Breast epithelium (tissue), 4 donors: ENCODE measurements at regions not wholly inside any gene's neighbourhood (a gene's known extent, or its start where the extent isn't known, plus 50 kb on each side); places are given as distances from the start of the nearest gene placed in this dataset.

ENCODE experiments used
- DNase-seq, 2 donors: peaks; one replicate each; pipeline ENCODE4 v3.0.0-alpha.2; 2019; ENCODE audit warnings: low spot score in 2 of 2
- H3K27ac ChIP-seq, 2 donors: fragments of 200-600 bp; sonication (generic) in 1 of 2; one replicate each; pipeline ENCODE4 v1.5.1; 2016 to 2019; ENCODE audit warnings: mild to moderate bottlenecking in 1 of 2
- H3K27me3 ChIP-seq, 2 donors: fragments of 200-600 bp; sonication (generic) in 1 of 2; one replicate each; pipeline versions ENCODE4 v1.5.1 to v1.6.0; 2017 to 2019; ENCODE audit warnings: control low read depth in 1 of 2, mild to moderate bottlenecking in 1 of 2
- H3K36me3 ChIP-seq: fragments of 200-600 bp; one replicate; pipeline ENCODE4 v1.5.1; 2019
- H3K4me1 ChIP-seq, 2 donors: fragments of 200-600 bp; sonication (generic); one replicate each; pipeline ENCODE4 v1.5.1; 2016 to 2019; ENCODE audit warnings: control low read depth in 1 of 2
- H3K4me3 ChIP-seq, 3 donors: fragments of 200-600 bp; sonication (generic); 1 replicate in 2 of 3; 2 replicates in 1 of 3; pipeline ENCODE4 v1.5.1; 2016 to 2019; ENCODE audit warnings: mild to moderate bottlenecking in 3 of 3, moderate library complexity in 2 of 3
- H3K9me3 ChIP-seq, 2 donors: fragments of 200-600 bp; sonication (generic) in 1 of 2; one replicate each; pipeline ENCODE4 v1.5.1; 2016 to 2019; ENCODE audit warnings: control low read depth in 1 of 2
- CTCF ChIP-seq, 3 donors: fragments of 450-650 bp; IDR thresholded peaks; one replicate each; pipeline ENCODE4 v1.5.1; 2016 to 2017; ENCODE audit warnings: antibody characterized with exemption in 3 of 3, mild to moderate bottlenecking in 3 of 3, moderate library complexity in 3 of 3
- POLR2A ChIP-seq: fragments of 450-650 bp; IDR thresholded peaks from one replicate; pipeline ENCODE4 v1.6.1; 2016; ENCODE audit warnings: antibody characterized with exemption, mild to moderate bottlenecking, moderate library complexity
- POLR2AphosphoS5 ChIP-seq, 3 donors: sonication (generic); formaldehyde crosslinking; IDR thresholded peaks; one replicate each; pipeline ENCODE4 v1.6.1; 2017; ENCODE audit warnings: antibody characterized with exemption in 3 of 3
- intact Hi-C: fragments of 100-400 bp; cut with DNase I; formaldehyde crosslinking; loops from one replicate; pipeline ENCODE4 v1.15.1; 2023; ENCODE audit warnings: low total_unique reads

GRCh38 chr4:1562771-1563170 is 121.3 kb downstream of the FAM53A start:
- Histone ChIP-seq H3K27me3 (peaks cover 13 to 96% of the 10 kb centered on the region in 2 donors), H3K4me3 (no peak overlapping the region), H3K9me3 (no peaks in the 10 kb centered on the region), H3K27ac (no peak overlapping the region), H3K4me1 (no peaks in the 10 kb centered on the region), H3K36me3 (no peaks in the 10 kb centered on the region)
- no peak for DNase-seq
- intact Hi-C loops: loop anchor here (10.0 kb wide), 1 partner anchor 908 kb away; no protein-coding TSS in a partner anchor
- TF ChIP-seq CTCF (IDR thresholded peaks at IDR 0.05) (no peak), POLR2A (no peak), POLR2AphosphoS5 (IDR thresholded peaks at IDR 0.05) (no peak)

GRCh38 chr4:1562371-1562770 is 121.7 kb downstream of the FAM53A start:
- Histone ChIP-seq H3K27me3 (peaks cover 13 to 95% of the 10 kb centered on the region in 2 donors), H3K27ac (no peak overlapping the region), H3K36me3 (no peaks in the 10 kb centered on the region), H3K4me3 (no peak overlapping the region), H3K9me3 (no peaks in the 10 kb centered on the region), H3K4me1 (no peaks in the 10 kb centered on the region)
- intact Hi-C loops: loop anchor here (10.0 kb wide), 1 partner anchor 908 kb away; no protein-coding TSS in a partner anchor
- TF ChIP-seq CTCF (IDR thresholded peaks at IDR 0.05): no peak
- TF ChIP-seq POLR2A: no peak
- no peak for TF ChIP-seq POLR2AphosphoS5 (IDR thresholded peaks at IDR 0.05)
- no peak for DNase-seq

- H3K36me3 ChIP-seq: no peaks in the 10 kb centered on the region
- intact Hi-C loops: loop anchor here (10.0 kb wide), 1 partner anchor 907 kb away; no protein-coding TSS in a partner anchor
- H3K4me1 ChIP-seq: no peaks in the 10 kb centered on the region
- TF ChIP-seq CTCF (IDR thresholded peaks at IDR 0.05): no peak
- no peak for TF ChIP-seq POLR2A
- TF ChIP-seq POLR2AphosphoS5 (IDR thresholded peaks at IDR 0.05): no peak
- no peaks in the 10 kb centered on the region for H3K9me3 ChIP-seq
- H3K4me3 ChIP-seq: no peak overlapping the region
- H3K27me3 ChIP-seq: peaks cover 11 to 94% of the 10 kb centered on the region in 2 donors
- no peak for DNase-seq
- H3K27ac ChIP-seq: no peak overlapping the region
Observed at GRCh38 chr4:1561286-1561990, 122.7 kb downstream of the FAM53A start.

DNA sequence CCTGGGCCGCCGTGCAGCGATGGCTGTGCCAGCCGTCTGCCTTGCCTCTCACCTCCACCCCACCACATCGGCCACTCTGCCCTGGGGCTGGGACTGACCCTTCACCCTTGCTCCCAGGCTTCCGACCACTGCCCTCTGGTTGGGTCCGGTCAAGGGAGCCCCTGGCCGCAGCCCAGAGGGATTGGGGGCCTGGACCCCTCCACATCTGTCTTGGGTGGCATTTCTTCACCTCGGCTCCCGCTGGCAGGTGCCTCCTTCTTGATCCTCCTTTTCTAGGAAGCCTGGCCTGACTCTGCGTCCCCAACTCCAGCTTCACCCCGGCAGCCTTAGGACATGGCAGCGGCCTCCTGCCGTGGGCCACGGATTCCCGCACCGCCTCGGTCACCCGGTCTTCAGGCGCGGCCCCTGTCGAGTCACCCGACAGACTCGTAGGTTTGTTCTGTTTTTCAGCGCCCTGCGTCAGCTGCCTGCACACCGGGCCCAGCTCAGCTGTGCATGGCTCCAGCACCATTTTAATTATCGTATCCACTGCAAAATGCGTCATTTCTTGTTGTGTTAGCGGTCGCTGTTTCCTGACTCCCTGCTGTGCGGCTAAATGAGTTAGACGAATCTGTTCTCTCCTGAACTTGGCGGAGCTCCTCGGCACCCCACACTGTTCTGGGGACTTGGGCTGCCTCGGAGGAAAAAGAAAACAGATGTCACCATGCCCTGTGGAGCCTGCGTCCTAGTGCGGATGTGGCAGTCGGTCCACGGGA is 124.0 kb downstream of the FAM53A start:
- TF ChIP-seq POLR2AphosphoS5 (IDR thresholded peaks at IDR 0.05) (no peak), POLR2A (no peak), CTCF (IDR thresholded peaks at IDR 0.05) (no peak)
- intact Hi-C loops: loop anchor here (10.0 kb wide), 1 partner anchor 905 kb away; no protein-coding TSS in a partner anchor
- Histone ChIP-seq H3K9me3 (no peaks in the 10 kb centered on the region), H3K36me3 (no peaks in the 10 kb centered on the region), H3K27ac (no peak overlapping the region), H3K4me1 (no peaks in the 10 kb centered on the region), H3K4me3 (no peak overlapping the region), H3K27me3 (peaks cover 6 to 91% of the 10 kb centered on the region in 2 donors)
- no peak for DNase-seq

GRCh38 chr4:1558205-1558604 is 125.9 kb downstream of the FAM53A start:
- no peak overlapping the region for H3K27ac ChIP-seq
- peaks cover 3 to 91% of the 10 kb centered on the region in 2 donors for H3K27me3 ChIP-seq
- DNase-seq: no peak
- TF ChIP-seq POLR2A: no peak
- no peak for TF ChIP-seq POLR2AphosphoS5 (IDR thresholded peaks at IDR 0.05)
- TF ChIP-seq CTCF (IDR thresholded peaks at IDR 0.05): no peak
- H3K9me3 ChIP-seq: no peaks in the 10 kb centered on the region
- no peaks in the 10 kb centered on the region for H3K36me3 ChIP-seq
- H3K4me3 ChIP-seq: no peak overlapping the region
- intact Hi-C loops: no loop called here
- no peaks in the 10 kb centered on the region for H3K4me1 ChIP-seq
